ENCODE measurements at regions not wholly inside any gene's neighbourhood (a gene's known extent, or its start where the extent isn't known, plus 50 kb on each side); places are given as distances from the start of the nearest gene placed in this dataset.

DNA sequence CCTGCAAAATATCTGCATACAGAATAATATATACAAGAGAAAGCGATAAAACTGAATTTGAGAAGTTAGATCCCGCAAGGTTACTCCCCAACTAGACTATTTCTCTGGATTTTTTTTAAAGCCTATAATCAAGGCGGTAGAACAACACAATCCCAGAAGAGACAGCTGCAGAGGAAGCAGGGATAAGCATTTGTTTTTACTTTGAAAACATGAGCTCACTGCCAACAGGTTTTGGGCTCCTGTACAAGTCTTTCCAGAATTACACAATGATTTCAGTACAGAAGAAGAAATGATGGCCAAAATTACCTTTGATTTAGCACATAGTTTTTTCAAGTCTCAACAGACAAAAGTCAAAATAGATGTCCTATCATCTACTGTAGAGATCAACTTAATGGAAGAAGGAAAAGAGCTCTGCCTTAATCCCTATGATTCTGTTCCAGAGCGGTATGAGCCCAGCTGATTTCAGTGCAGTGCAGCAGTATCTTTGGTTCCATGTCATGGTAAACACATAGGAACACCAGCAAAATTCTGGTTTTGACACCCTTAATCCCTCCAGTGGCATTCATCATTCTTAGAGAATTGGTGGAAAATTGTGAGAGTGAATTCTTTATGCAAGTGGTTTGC is 304.3 kb downstream of the HDGFL1 start:
- Mint-ChIP-seq H3K27me3 (no peaks in the 10 kb centered on the region), H3K27ac (no peak overlapping the region), H3K4me3 (no peak overlapping the region), H3K4me1 (no peaks in the 10 kb centered on the region), H3K36me3 (no peaks in the 10 kb centered on the region), H3K9me3 (peaks cover 3 to 28% (median 4%) of the 10 kb centered on the region in 3 donors)
- CTCF ChIA-PET = no interaction called here
- Histone ChIP-seq H3K4me1 (ENCODE audit: control insufficient read depth in 1 of 2, extremely low read depth in 1 of 2, insufficient read depth in 2 of 2, low read length in 2 of 2) (no peaks in the 10 kb centered on the region), H3K27ac (ENCODE audit: low read length) (no peak overlapping the region), H3K4me3 (ENCODE audit: control insufficient read depth in 1 of 2, extremely low read depth in 1 of 2, low read length in 1 of 2) (no peak overlapping the region), H3K27me3 (replicated peaks in 1 of 2; ENCODE audit: control insufficient read depth in 2 of 2, extremely low read depth in 1 of 2, insufficient read depth in 2 of 2, low read length in 1 of 2) (no peaks in the 10 kb centered on the region), H3K9me3 (no peaks in the 10 kb centered on the region), H3K36me3 (ENCODE audit: control insufficient read depth in 2 of 2, extremely low read depth in 1 of 2, insufficient read depth in 1 of 2, low read length in 1 of 2) (no peaks in the 10 kb centered on the region)
- POLR2A ChIA-PET = no interaction called here
- WGBS (ENCODE audit: insufficient coverage) = 80% methylated on average over 1 of the region's 4 CpGs
- DNase-seq = no peak
- ATAC-seq (replicated peaks in 1 of 4) = no peak

- CTCF ChIA-PET = no interaction called here
- Histone ChIP-seq H3K4me3 (ENCODE audit: control insufficient read depth in 1 of 2, extremely low read depth in 1 of 2, low read length in 1 of 2) (no peak overlapping the region), H3K27me3 (replicated peaks in 1 of 2; ENCODE audit: control insufficient read depth in 2 of 2, extremely low read depth in 1 of 2, insufficient read depth in 2 of 2, low read length in 1 of 2) (no peaks in the 10 kb centered on the region), H3K36me3 (ENCODE audit: control insufficient read depth in 2 of 2, extremely low read depth in 1 of 2, insufficient read depth in 1 of 2, low read length in 1 of 2) (no peaks in the 10 kb centered on the region), H3K9me3 (no peaks in the 10 kb centered on the region), H3K4me1 (ENCODE audit: control insufficient read depth in 1 of 2, extremely low read depth in 1 of 2, insufficient read depth in 2 of 2, low read length in 2 of 2) (no peaks in the 10 kb centered on the region), H3K27ac (ENCODE audit: low read length) (no peak overlapping the region)
- Mint-ChIP-seq H3K4me1 (no peaks in the 10 kb centered on the region), H3K9me3 (peaks cover 0 to 21% (median 3%) of the 10 kb centered on the region in 3 donors), H3K36me3 (no peaks in the 10 kb centered on the region), H3K4me3 (no peak overlapping the region), H3K27ac (no peak overlapping the region), H3K27me3 (no peaks in the 10 kb centered on the region)
- POLR2A ChIA-PET = no interaction called here
- DNase-seq = no peak
- no CpG with 5 or more reads among the region's 2 CpGs for WGBS (ENCODE audit: insufficient coverage)
- no peak for ATAC-seq (replicated peaks in 1 of 4)
Observed at GRCh38 chr6:22875845-22876244, 306.5 kb downstream of the HDGFL1 start.

DNA sequence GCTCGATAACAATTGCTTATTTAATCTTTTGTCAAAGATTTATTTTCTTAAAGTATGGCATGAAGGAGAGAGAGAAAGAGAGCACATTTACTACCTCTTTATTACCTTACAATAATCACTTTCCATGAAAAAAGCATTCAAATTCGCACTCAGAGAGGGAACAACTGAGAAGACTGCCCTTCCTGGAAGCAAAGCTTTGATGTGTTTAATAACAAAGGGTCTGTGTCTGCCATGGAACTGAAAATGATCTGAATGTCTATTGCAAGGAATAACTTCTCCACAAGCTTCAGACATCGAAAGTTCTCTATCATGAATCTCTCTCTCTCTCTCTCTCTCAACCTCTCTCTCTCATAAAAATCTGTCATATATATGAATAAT is 308.9 kb downstream of the HDGFL1 start:
- no CpG with 5 or more reads among the region's 3 CpGs for WGBS (ENCODE audit: insufficient coverage)
- Histone ChIP-seq H3K27ac (ENCODE audit: low read length) (no peak overlapping the region), H3K4me1 (ENCODE audit: control insufficient read depth in 1 of 2, extremely low read depth in 1 of 2, insufficient read depth in 2 of 2, low read length in 2 of 2) (no peaks in the 10 kb centered on the region), H3K9me3 (no peaks in the 10 kb centered on the region), H3K36me3 (ENCODE audit: control insufficient read depth in 2 of 2, extremely low read depth in 1 of 2, insufficient read depth in 1 of 2, low read length in 1 of 2) (no peaks in the 10 kb centered on the region), H3K4me3 (ENCODE audit: control insufficient read depth in 1 of 2, extremely low read depth in 1 of 2, low read length in 1 of 2) (no peak overlapping the region), H3K27me3 (replicated peaks in 1 of 2; ENCODE audit: control insufficient read depth in 2 of 2, extremely low read depth in 1 of 2, insufficient read depth in 2 of 2, low read length in 1 of 2) (no peaks in the 10 kb centered on the region)
- Mint-ChIP-seq H3K27ac (no peak overlapping the region), H3K27me3 (no peaks in the 10 kb centered on the region), H3K4me3 (no peak overlapping the region), H3K36me3 (no peaks in the 10 kb centered on the region), H3K4me1 (no peaks in the 10 kb centered on the region), H3K9me3 (peaks cover 0 to 17% (median 3%) of the 10 kb centered on the region in 3 donors)
- ATAC-seq (replicated peaks in 1 of 4) (no peak), DNase-seq (no peak)
- ChIA-PET CTCF (no interaction called here), POLR2A (interaction anchor here in 1 of 2 donors (0.7 kb wide), 1 partner anchor 217 kb away, joined by 4 read pairs; no protein-coding TSS in a partner anchor)

DNA sequence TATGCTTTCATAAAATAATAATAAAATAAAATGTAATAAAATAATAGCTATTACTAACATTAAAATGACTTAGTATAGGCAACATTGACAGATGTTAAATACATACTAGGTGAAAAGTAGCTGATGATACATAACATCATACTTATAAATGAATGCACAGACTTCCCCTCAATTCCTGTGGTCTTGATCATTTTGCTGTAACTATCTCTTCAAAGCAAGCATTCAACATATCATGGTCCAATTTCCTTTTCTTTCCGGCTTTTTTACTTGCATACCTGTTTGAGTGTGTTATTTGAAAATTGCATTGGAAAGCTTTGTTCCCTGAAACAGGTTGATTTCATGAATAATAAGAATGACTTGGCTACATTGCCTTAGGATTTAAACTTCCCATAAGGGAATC is 309.3 kb downstream of the HDGFL1 start:
- no CpG with 5 or more reads among the region's 1 CpG for WGBS (ENCODE audit: insufficient coverage)
- ChIA-PET POLR2A (interaction anchor here in 1 of 2 donors (0.7 kb wide), 1 partner anchor 216 kb away, joined by 4 read pairs; no protein-coding TSS in a partner anchor), CTCF (no interaction called here)
- H3K9me3 ChIP-seq = no peaks in the 10 kb centered on the region
- DNase-seq (no peak), ATAC-seq (replicated peaks in 1 of 4) (no peak)
- no peaks in the 10 kb centered on the region for H3K36me3 ChIP-seq (ENCODE audit: control insufficient read depth in 2 of 2, extremely low read depth in 1 of 2, insufficient read depth in 1 of 2, low read length in 1 of 2)
- H3K27me3 ChIP-seq (replicated peaks in 1 of 2; ENCODE audit: control insufficient read depth in 2 of 2, extremely low read depth in 1 of 2, insufficient read depth in 2 of 2, low read length in 1 of 2) = no peaks in the 10 kb centered on the region
- H3K27ac Mint-ChIP-seq = no peak overlapping the region
- H3K36me3 Mint-ChIP-seq = no peaks in the 10 kb centered on the region
- H3K9me3 Mint-ChIP-seq = peaks cover 0 to 14% (median 3%) of the 10 kb centered on the region in 3 donors
- no peak overlapping the region for H3K27ac ChIP-seq (ENCODE audit: low read length)
- no peak overlapping the region for H3K4me3 Mint-ChIP-seq
- H3K4me1 ChIP-seq (ENCODE audit: control insufficient read depth in 1 of 2, extremely low read depth in 1 of 2, insufficient read depth in 2 of 2, low read length in 2 of 2) = no peaks in the 10 kb centered on the region
- H3K4me3 ChIP-seq (ENCODE audit: control insufficient read depth in 1 of 2, extremely low read depth in 1 of 2, low read length in 1 of 2) = no peak overlapping the region
- no peaks in the 10 kb centered on the region for H3K27me3 Mint-ChIP-seq
- no peaks in the 10 kb centered on the region for H3K4me1 Mint-ChIP-seq

- no peak overlapping the region for H3K27ac ChIP-seq (ENCODE audit: low read length)
Observed at GRCh38 chr6:22880686-22881433, 311.5 kb downstream of the HDGFL1 start.

DNA sequence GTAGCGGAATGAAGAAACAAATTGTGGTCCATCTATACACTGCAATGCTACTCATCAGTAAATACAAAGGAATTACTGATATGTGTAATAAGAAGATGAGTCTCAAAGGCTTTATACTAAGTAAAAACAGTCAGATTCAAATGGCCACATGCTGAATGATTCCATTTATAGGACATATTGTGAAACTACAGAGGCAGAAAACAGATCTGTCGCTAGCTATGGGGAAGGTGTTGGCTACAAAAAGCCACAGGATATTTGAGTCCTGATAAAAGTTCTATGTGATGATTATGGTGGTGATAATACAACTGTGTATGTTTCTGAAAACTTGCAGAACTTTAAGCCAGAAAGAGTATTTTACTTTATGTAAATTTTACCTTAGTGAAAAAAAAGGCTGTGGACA is 313.2 kb downstream of the HDGFL1 start:
- Mint-ChIP-seq H3K4me1 (no peaks in the 10 kb centered on the region), H3K36me3 (no peaks in the 10 kb centered on the region), H3K27me3 (no peaks in the 10 kb centered on the region), H3K9me3 (peaks cover 0 to 2% (median 0%) of the 10 kb centered on the region in 3 donors), H3K27ac (no peak overlapping the region), H3K4me3 (no peak overlapping the region)
- POLR2A ChIA-PET = no interaction called here
- H3K9me3 ChIP-seq = no peaks in the 10 kb centered on the region
- ATAC-seq (replicated peaks in 1 of 4) (no peak), DNase-seq (no peak)
- CTCF ChIA-PET = interaction anchor here in 1 of 2 donors (0.6 kb wide), 1 partner anchor 10 kb away, joined by 3 read pairs; no protein-coding TSS in a partner anchor
- H3K27ac ChIP-seq (ENCODE audit: low read length) = no peak overlapping the region
- no peak overlapping the region for H3K4me3 ChIP-seq (ENCODE audit: control insufficient read depth in 1 of 2, extremely low read depth in 1 of 2, low read length in 1 of 2)
- 78% methylated on average over 1 of the region's 2 CpGs for WGBS (ENCODE audit: insufficient coverage)
- no peaks in the 10 kb centered on the region for H3K36me3 ChIP-seq (ENCODE audit: control insufficient read depth in 2 of 2, extremely low read depth in 1 of 2, insufficient read depth in 1 of 2, low read length in 1 of 2)
- no peaks in the 10 kb centered on the region for H3K27me3 ChIP-seq (replicated peaks in 1 of 2; ENCODE audit: control insufficient read depth in 2 of 2, extremely low read depth in 1 of 2, insufficient read depth in 2 of 2, low read length in 1 of 2)
- no peaks in the 10 kb centered on the region for H3K4me1 ChIP-seq (ENCODE audit: control insufficient read depth in 1 of 2, extremely low read depth in 1 of 2, insufficient read depth in 2 of 2, low read length in 2 of 2)

More at GRCh38 chr6:22880686-22881433, 311.5 kb downstream of the HDGFL1 start:
- Mint-ChIP-seq H3K36me3 (no peaks in the 10 kb centered on the region), H3K4me3 (no peak overlapping the region), H3K27ac (no peak overlapping the region), H3K9me3 (peaks cover 0 to 8% (median 0%) of the 10 kb centered on the region in 3 donors), H3K27me3 (no peaks in the 10 kb centered on the region), H3K4me1 (no peaks in the 10 kb centered on the region)
- no CpG with 5 or more reads among the region's 3 CpGs for WGBS (ENCODE audit: insufficient coverage)
- Histone ChIP-seq H3K4me1 (ENCODE audit: control insufficient read depth in 1 of 2, extremely low read depth in 1 of 2, insufficient read depth in 2 of 2, low read length in 2 of 2) (no peaks in the 10 kb centered on the region), H3K9me3 (no peaks in the 10 kb centered on the region), H3K27me3 (replicated peaks in 1 of 2; ENCODE audit: control insufficient read depth in 2 of 2, extremely low read depth in 1 of 2, insufficient read depth in 2 of 2, low read length in 1 of 2) (no peaks in the 10 kb centered on the region), H3K36me3 (ENCODE audit: control insufficient read depth in 2 of 2, extremely low read depth in 1 of 2, insufficient read depth in 1 of 2, low read length in 1 of 2) (no peaks in the 10 kb centered on the region), H3K4me3 (ENCODE audit: control insufficient read depth in 1 of 2, extremely low read depth in 1 of 2, low read length in 1 of 2) (no peak overlapping the region)
- CTCF ChIA-PET = no interaction called here
- ATAC-seq (replicated peaks in 1 of 4) (no peak), DNase-seq (no peak)
- POLR2A ChIA-PET = no interaction called here

Measured in T-cell (primary cell).